ENCODE measurements at regions not wholly inside any gene's neighbourhood (a gene's known extent, or its start where the extent isn't known, plus 50 kb on each side); places are given as distances from the start of the nearest gene placed in this dataset.

GRCh38 chr10:10205906-10206305, 811.8 kb upstream of the CELF2 start:
- Histone ChIP-seq H3K9me3 (replicated peaks; ENCODE audit: control insufficient read depth, insufficient read depth, low read length) (no peaks in the 10 kb centered on the region), H3K4me1 (ENCODE audit: control insufficient read depth, extremely low read depth, insufficient read depth, low read length) (no peaks in the 10 kb centered on the region), H3K79me2 (ENCODE audit: control insufficient read depth, insufficient read depth, low read length) (no peaks in the 10 kb centered on the region), H3K4me2 (ENCODE audit: insufficient read depth, low read length) (no peak overlapping the region), H3K27ac (ENCODE audit: insufficient read depth, low read depth, low read length) (no peak overlapping the region), H3K9ac (replicated peaks; ENCODE audit: extremely low read depth, insufficient read depth, low read length) (no peak overlapping the region), H3K27me3 (ENCODE audit: control insufficient read depth in 2 of 2, insufficient read depth in 2 of 2, low read length in 2 of 2) (no peaks in the 10 kb centered on the region), H3K4me3 (replicated peaks in 1 of 3; ENCODE audit: insufficient read depth in 1 of 3, low read depth in 1 of 3, low read length in 3 of 3) (no peak overlapping the region), H3K9me1 (replicated peaks; ENCODE audit: control insufficient read depth, extremely low read depth, insufficient read depth, low read length) (no peaks in the 10 kb centered on the region), H4K20me1 (replicated peaks; ENCODE audit: control insufficient read depth, extremely low read depth, insufficient read depth, low read length) (no peaks in the 10 kb centered on the region), H3K36me3 (ENCODE audit: control insufficient read depth in 2 of 2, extremely low read depth in 1 of 2, insufficient read depth in 2 of 2, low read length in 2 of 2) (no peaks in the 10 kb centered on the region), H2AFZ (ENCODE audit: low read depth, low read length) (no peak overlapping the region)
- ChIA-PET CTCF (no interaction called here), POLR2A (no interaction called here)
- BruUV-seq (replicated peaks) = no TSS peak
- FAIRE-seq (no peak), DNase-seq (ENCODE audit: low read depth, low spot score) (no peak)
- TF ChIP-seq MYC (IDR thresholded peaks at IDR 0.05; ENCODE audit: low read depth, low read length) (no peak), MAX (IDR thresholded peaks at IDR 0.05; ENCODE audit: insufficient read depth, insufficient read length) (no peak)
- intact Hi-C loops (cut with micrococcal nuclease) = no loop called here
- dilution Hi-C loops (cut with MboI; ENCODE audit: extremely low pct_ligation_motif_present, low sequenced_read_pairs) = no loop called here

- ChIA-PET CTCF (no interaction called here), POLR2A (no interaction called here)
- dilution Hi-C loops (cut with MboI; ENCODE audit: extremely low pct_ligation_motif_present, low sequenced_read_pairs) = no loop called here
- Histone ChIP-seq H3K9me3 (replicated peaks; ENCODE audit: control insufficient read depth, insufficient read depth, low read length) (no peaks in the 10 kb centered on the region), H3K27ac (ENCODE audit: insufficient read depth, low read depth, low read length) (no peak overlapping the region), H3K9ac (replicated peaks; ENCODE audit: extremely low read depth, insufficient read depth, low read length) (no peak overlapping the region), H3K36me3 (ENCODE audit: control insufficient read depth in 2 of 2, extremely low read depth in 1 of 2, insufficient read depth in 2 of 2, low read length in 2 of 2) (no peaks in the 10 kb centered on the region), H4K20me1 (replicated peaks; ENCODE audit: control insufficient read depth, extremely low read depth, insufficient read depth, low read length) (no peaks in the 10 kb centered on the region), H3K79me2 (ENCODE audit: control insufficient read depth, insufficient read depth, low read length) (no peaks in the 10 kb centered on the region), H3K4me3 (replicated peaks in 1 of 3; ENCODE audit: insufficient read depth in 1 of 3, low read depth in 1 of 3, low read length in 3 of 3) (no peak overlapping the region), H3K27me3 (ENCODE audit: control insufficient read depth in 2 of 2, insufficient read depth in 2 of 2, low read length in 2 of 2) (no peaks in the 10 kb centered on the region), H3K4me2 (ENCODE audit: insufficient read depth, low read length) (no peak overlapping the region), H2AFZ (ENCODE audit: low read depth, low read length) (no peak overlapping the region), H3K9me1 (replicated peaks; ENCODE audit: control insufficient read depth, extremely low read depth, insufficient read depth, low read length) (no peaks in the 10 kb centered on the region), H3K4me1 (ENCODE audit: control insufficient read depth, extremely low read depth, insufficient read depth, low read length) (no peaks in the 10 kb centered on the region)
- FAIRE-seq (no peak), DNase-seq (ENCODE audit: low read depth, low spot score) (no peak)
- intact Hi-C loops (cut with micrococcal nuclease) = no loop called here
- no TSS peak for BruUV-seq (replicated peaks)
- TF ChIP-seq MYC (IDR thresholded peaks at IDR 0.05; ENCODE audit: low read depth, low read length) (no peak), POLR2AphosphoS5 (IDR thresholded peaks at IDR 0.05; ENCODE audit: insufficient read depth, low read depth, low read length) (no peak), FOS (IDR thresholded peaks at IDR 0.05; ENCODE audit: borderline replicate concordance, insufficient read depth, low read length) (no peak), JUN (IDR thresholded peaks at IDR 0.05; ENCODE audit: borderline replicate concordance, insufficient read depth, insufficient read length, low read depth) (no peak), EZH2 (IDR thresholded peaks at IDR 0.05; ENCODE audit: borderline replicate concordance, low read depth, low read length, severe bottlenecking) (no peak), GATA2 (IDR thresholded peaks at IDR 0.05; ENCODE audit: insufficient read depth, insufficient read length, low read depth, low read length) (no peak), MAX (IDR thresholded peaks at IDR 0.05; ENCODE audit: insufficient read depth, insufficient read length) (no peak), CTCF (IDR thresholded peaks at IDR 0.05; ENCODE audit: extremely low read depth in 1 of 2, insufficient read depth in 1 of 2, low read depth in 1 of 2, low read length in 2 of 2) (no peak), POLR2A (IDR thresholded peaks at IDR 0.05; ENCODE audit: low read depth, low read length) (no peak)
Measured at GRCh38 chr10:10207538-10207937, 810.1 kb upstream of the CELF2 start.

Measured in endothelial cell of umbilical vein (primary cell).